ENCODE measurements at regions not wholly inside any gene's neighbourhood (a gene's known extent, or its start where the extent isn't known, plus 50 kb on each side); places are given as distances from the start of the nearest gene placed in this dataset.

DNA sequence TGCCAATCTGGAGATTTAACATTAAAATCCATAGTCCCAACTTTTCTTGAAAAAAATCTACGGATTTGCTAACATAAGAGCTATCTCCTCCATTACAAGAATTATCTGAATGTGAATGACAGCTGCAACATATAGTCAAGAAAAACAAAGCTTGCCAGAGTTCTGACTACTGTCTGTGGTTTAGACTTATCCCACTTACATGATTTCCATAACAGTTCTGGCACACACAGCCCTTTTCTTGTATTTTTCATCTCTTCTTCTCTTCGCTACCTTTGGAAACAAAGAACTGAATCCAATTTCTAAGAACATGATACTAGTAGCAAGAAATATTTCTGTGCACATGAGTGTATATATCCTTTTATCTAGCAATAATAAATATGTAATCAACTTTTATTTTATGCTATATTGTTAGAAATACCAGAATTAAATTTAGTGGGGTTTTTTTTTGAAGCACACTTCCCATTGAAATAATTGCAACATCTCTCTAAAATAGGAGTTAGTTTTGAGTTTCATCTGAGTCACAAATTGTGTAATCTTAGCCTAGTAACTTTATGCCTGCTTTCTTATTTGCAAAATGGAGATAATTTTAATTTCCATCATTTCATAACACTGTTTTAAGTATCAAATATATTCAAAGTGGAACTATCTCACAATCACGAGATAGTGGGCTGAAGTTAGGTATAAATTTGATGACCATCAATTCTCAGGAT, 1217.6 kb downstream of the JRKL start:
- WGBS (ENCODE audit: low lambda C conversion rate) = 27% methylated on average over 3 of the region's 3 CpGs
- Histone ChIP-seq H3K4me1 (ENCODE audit: control insufficient read depth in 1 of 2, insufficient read depth in 2 of 2, low read depth in 1 of 2, low read length in 1 of 2) (no peaks in the 10 kb centered on the region), H2AFZ (ENCODE audit: low read depth) (no peak overlapping the region), H3F3A (replicated peaks; ENCODE audit: insufficient read depth) (no peaks in the 10 kb centered on the region), H4K20me1 (ENCODE audit: insufficient read depth) (no peaks in the 10 kb centered on the region), H3K27ac (ENCODE audit: low read depth in 2 of 2, low read length in 1 of 2) (no peak overlapping the region), H3K79me2 (ENCODE audit: insufficient read depth) (no peaks in the 10 kb centered on the region), H3K9me3 (no peaks in the 10 kb centered on the region), H3K9me2 (no peaks in the 10 kb centered on the region), H3K9ac (no peak overlapping the region), H3K36me3 (replicated peaks in 1 of 2; ENCODE audit: control insufficient read depth in 1 of 2, insufficient read depth in 2 of 2, low read length in 1 of 2) (no peaks in the 10 kb centered on the region), H3K4me3 (ENCODE audit: low read depth in 2 of 2, low read length in 1 of 2) (no peak overlapping the region), H3K27me3 (ENCODE audit: insufficient read depth) (no peaks in the 10 kb centered on the region), H3K4me2 (no peak overlapping the region)
- no peak for DNase-seq
- ChIA-PET POLR2A (no interaction called here), CTCF (no interaction called here)
- TF ChIP-seq FOXJ3 (CRISPR knock-in tag; IDR thresholded peaks at IDR 0.05) = no peak
- no peak for TF ChIP-seq TEAD4 (IDR thresholded peaks at IDR 0.05; ENCODE audit: borderline replicate concordance, insufficient read depth)
- TF ChIP-seq, protein P1, sequence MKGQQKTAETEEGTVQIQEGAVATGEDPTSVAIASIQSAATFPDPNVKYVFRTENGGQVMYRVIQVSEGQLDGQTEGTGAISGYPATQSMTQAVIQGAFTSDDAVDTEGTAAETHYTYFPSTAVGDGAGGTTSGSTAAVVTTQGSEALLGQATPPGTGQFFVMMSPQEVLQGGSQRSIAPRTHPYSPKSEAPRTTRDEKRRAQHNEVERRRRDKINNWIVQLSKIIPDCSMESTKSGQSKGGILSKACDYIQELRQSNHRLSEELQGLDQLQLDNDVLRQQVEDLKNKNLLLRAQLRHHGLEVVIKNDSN (IDR thresholded peaks at IDR 0.05; ENCODE audit: borderline replicate concordance, low read depth) = no peak
- TF ChIP-seq, protein P2, sequence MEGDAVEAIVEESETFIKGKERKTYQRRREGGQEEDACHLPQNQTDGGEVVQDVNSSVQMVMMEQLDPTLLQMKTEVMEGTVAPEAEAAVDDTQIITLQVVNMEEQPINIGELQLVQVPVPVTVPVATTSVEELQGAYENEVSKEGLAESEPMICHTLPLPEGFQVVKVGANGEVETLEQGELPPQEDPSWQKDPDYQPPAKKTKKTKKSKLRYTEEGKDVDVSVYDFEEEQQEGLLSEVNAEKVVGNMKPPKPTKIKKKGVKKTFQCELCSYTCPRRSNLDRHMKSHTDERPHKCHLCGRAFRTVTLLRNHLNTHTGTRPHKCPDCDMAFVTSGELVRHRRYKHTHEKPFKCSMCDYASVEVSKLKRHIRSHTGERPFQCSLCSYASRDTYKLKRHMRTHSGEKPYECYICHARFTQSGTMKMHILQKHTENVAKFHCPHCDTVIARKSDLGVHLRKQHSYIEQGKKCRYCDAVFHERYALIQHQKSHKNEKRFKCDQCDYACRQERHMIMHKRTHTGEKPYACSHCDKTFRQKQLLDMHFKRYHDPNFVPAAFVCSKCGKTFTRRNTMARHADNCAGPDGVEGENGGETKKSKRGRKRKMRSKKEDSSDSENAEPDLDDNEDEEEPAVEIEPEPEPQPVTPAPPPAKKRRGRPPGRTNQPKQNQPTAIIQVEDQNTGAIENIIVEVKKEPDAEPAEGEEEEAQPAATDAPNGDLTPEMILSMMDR (IDR thresholded peaks at IDR 0.05) = no peak
- no peak for TF ChIP-seq YY1 (IDR thresholded peaks at IDR 0.05; ENCODE audit: low read depth)
- no peak for TF ChIP-seq SIN3A (IDR thresholded peaks at IDR 0.05; ENCODE audit: borderline replicate concordance, low read depth, low read length)
- TF ChIP-seq EP300 (IDR thresholded peaks at IDR 0.05; ENCODE audit: borderline replicate concordance in 1 of 2, low read depth in 1 of 2, low read length in 1 of 2) = no peak
- no peak for TF ChIP-seq RAD21 (IDR thresholded peaks at IDR 0.05; ENCODE audit: low read length)
- no peak for TF ChIP-seq EZH2phosphoT487 (IDR thresholded peaks at IDR 0.05; ENCODE audit: borderline replicate concordance, low read depth)
- TF ChIP-seq CHD2 (IDR thresholded peaks at IDR 0.05; ENCODE audit: low read length, partially characterized antibody) = no peak
- TF ChIP-seq TAF1 (IDR thresholded peaks at IDR 0.05; ENCODE audit: borderline replicate concordance, low read depth, low read length) = no peak
- no peak for TF ChIP-seq TCF12 (IDR thresholded peaks at IDR 0.05)
- no peak for TF ChIP-seq POLR2AphosphoS5 (IDR thresholded peaks at IDR 0.05; ENCODE audit: low read depth, low read length)
- TF ChIP-seq, protein P3, sequence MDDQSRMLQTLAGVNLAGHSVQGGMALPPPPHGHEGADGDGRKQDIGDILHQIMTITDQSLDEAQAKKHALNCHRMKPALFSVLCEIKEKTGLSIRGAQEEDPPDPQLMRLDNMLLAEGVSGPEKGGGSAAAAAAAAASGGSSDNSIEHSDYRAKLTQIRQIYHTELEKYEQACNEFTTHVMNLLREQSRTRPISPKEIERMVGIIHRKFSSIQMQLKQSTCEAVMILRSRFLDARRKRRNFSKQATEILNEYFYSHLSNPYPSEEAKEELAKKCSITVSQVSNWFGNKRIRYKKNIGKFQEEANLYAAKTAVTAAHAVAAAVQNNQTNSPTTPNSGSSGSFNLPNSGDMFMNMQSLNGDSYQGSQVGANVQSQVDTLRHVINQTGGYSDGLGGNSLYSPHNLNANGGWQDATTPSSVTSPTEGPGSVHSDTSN (IDR thresholded peaks at IDR 0.05) = no peak
- no peak for TF ChIP-seq SMC3 (IDR thresholded peaks at IDR 0.05; ENCODE audit: low read depth, low read length)
- no peak for TF ChIP-seq ELF1 (IDR thresholded peaks at IDR 0.05)
- TF ChIP-seq NFIC (IDR thresholded peaks at IDR 0.05; ENCODE audit: borderline replicate concordance) = no peak
- TF ChIP-seq, protein P4, sequence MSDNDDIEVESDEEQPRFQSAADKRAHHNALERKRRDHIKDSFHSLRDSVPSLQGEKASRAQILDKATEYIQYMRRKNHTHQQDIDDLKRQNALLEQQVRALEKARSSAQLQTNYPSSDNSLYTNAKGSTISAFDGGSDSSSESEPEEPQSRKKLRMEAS (IDR thresholded peaks at IDR 0.05; ENCODE audit: low read depth) = no peak
- TF ChIP-seq GATA2 (CRISPR knock-in tag; IDR thresholded peaks at IDR 0.05) = no peak

All from SK-N-SH (cell line).